GM12891 (cell line): ENCODE measurements at regions not wholly inside any gene's neighbourhood (a gene's known extent, or its start where the extent isn't known, plus 50 kb on each side); places are given as distances from the start of the nearest gene placed in this dataset.

Source experiments
- PAX5 ChIP-seq: IDR thresholded peaks from 2 replicates; pipeline ENCODE4 v1.6.1; 2011; ENCODE audit warnings: low read length, moderate library complexity, mild to moderate bottlenecking; ENCODE audit not compliant: insufficient read depth, severe bottlenecking
- POLR2A ChIP-seq: IDR thresholded peaks from 2 replicates; pipeline ENCODE4 v1.6.1; 2011; ENCODE audit warnings: low read depth, low read length, control low read depth
- POLR2AphosphoS5 ChIP-seq: IDR thresholded peaks from 2 replicates; pipeline ENCODE4 v1.6.1; 2011; ENCODE audit warnings: low read depth, low read length, control low read depth
- SPI1 ChIP-seq: IDR thresholded peaks from 2 replicates; pipeline ENCODE4 v1.6.1; 2011; ENCODE audit warnings: low read depth, low read length, control low read depth
- TAF1 ChIP-seq: IDR thresholded peaks from 2 replicates; pipeline ENCODE4 v1.6.1; 2011; ENCODE audit warnings: low read depth, low read length, control low read depth

GRCh38 chr18:10351858-10352257 is 102.6 kb upstream of the APCDD1 start:
- TF ChIP-seq TAF1 (no peak), PAX5 (no peak), POLR2AphosphoS5 (no peak), POLR2A (no peak), SPI1 (no peak)
